CD4-positive, alpha-beta memory T cell (primary cell): ENCODE measurements at regions not wholly inside any gene's neighbourhood (a gene's known extent, or its start where the extent isn't known, plus 50 kb on each side); places are given as distances from the start of the nearest gene placed in this dataset.

ENCODE experiments used
- CTCF ChIA-PET: fragments of 350-600 bp; sonication (Branson Sonifier 250); formaldehyde crosslinking; loops from one replicate; lab custom pipeline; 2021; ENCODE audit warnings: inconsistent platforms; ENCODE audit not compliant: partially characterized antibody; lab: Charles Lee
- POLR2A ChIA-PET: fragments of 350-600 bp; sonication (Branson Sonifier 250); formaldehyde crosslinking; loops from one replicate; lab custom pipeline; 2021; ENCODE audit not compliant: partially characterized antibody; lab: Charles Lee
- DNase-seq, 5 donors: peaks; one replicate each; pipeline versions ENCODE4 v3.0.0 to v3.0.0-alpha.2; 2020 to 2022; ENCODE audit warnings: mixed read lengths in 1 of 5
- H3K27ac ChIP-seq: one replicate; pipeline ENCODE4 v1.7.0; 2013; ENCODE audit warnings: low read depth, low read length
- H3K27me3 ChIP-seq: 2 replicates; pipeline ENCODE4 v1.7.0; 2013; ENCODE audit warnings: mild to moderate bottlenecking, low read length, moderate library complexity; ENCODE audit not compliant: insufficient read depth
- H3K36me3 ChIP-seq: 2 replicates; pipeline ENCODE4 v1.7.0; 2013; ENCODE audit warnings: mild to moderate bottlenecking, low read length, moderate library complexity; ENCODE audit not compliant: insufficient read depth
- H3K4me1 ChIP-seq: 2 replicates; pipeline ENCODE4 v1.7.0; 2013; ENCODE audit warnings: mild to moderate bottlenecking, low read length, moderate library complexity; ENCODE audit not compliant: insufficient read depth
- H3K4me3 ChIP-seq, 2 donors: one replicate each; pipeline ENCODE4 v1.7.0; 2013; ENCODE audit warnings: low read length in 2 of 2, mild to moderate bottlenecking in 1 of 2
- H3K9me3 ChIP-seq, 2 donors: one replicate each; pipeline ENCODE4 v1.7.0; 2013; ENCODE audit warnings: low read length in 2 of 2, control low read depth in 1 of 2; ENCODE audit not compliant: control insufficient read depth in 1 of 2
- H3K27ac Mint-ChIP-seq, 7 donors: one replicate each; pipeline ENCODE4 v1.8.0; 2020 to 2021; ENCODE audit warnings: mixed read lengths in 7 of 7, mild to moderate bottlenecking in 6 of 7, inconsistent platforms in 3 of 7, moderate library complexity in 3 of 7
- H3K27me3 Mint-ChIP-seq, 2 donors: one replicate each; pipeline ENCODE4 v1.8.0; 2020 to 2021; ENCODE audit warnings: mixed read lengths in 2 of 2
- H3K36me3 Mint-ChIP-seq, 2 donors: one replicate each; pipeline ENCODE4 v1.8.0; 2020 to 2021; ENCODE audit warnings: mixed read lengths in 2 of 2, inconsistent platforms in 1 of 2, mild to moderate bottlenecking in 1 of 2
- H3K4me1 Mint-ChIP-seq, 4 donors: one replicate each; pipeline ENCODE4 v1.8.0; 2020 to 2021; ENCODE audit warnings: mixed read lengths in 4 of 4, mild to moderate bottlenecking in 1 of 4
- H3K4me3 Mint-ChIP-seq, 8 donors: one replicate each; pipeline ENCODE4 v1.8.0; 2020 to 2021; ENCODE audit warnings: mixed read lengths in 8 of 8, mild to moderate bottlenecking in 7 of 8, moderate library complexity in 6 of 8, inconsistent platforms in 3 of 8
- H3K9me3 Mint-ChIP-seq, 8 donors: one replicate each; pipeline ENCODE4 v1.8.0; 2020 to 2021; ENCODE audit warnings: mixed read lengths in 8 of 8, mild to moderate bottlenecking in 5 of 8, inconsistent platforms in 3 of 8, moderate library complexity in 1 of 8
- intact Hi-C: fragments of 100-400 bp; cut with micrococcal nuclease; formaldehyde crosslinking; loops from one replicate; pipeline ENCODE4 v1.15.1; 2023

GRCh38 chr18:7514796-7515440 lies 52.2 kb upstream of the PTPRM start:
- ChIA-PET POLR2A (no interaction called here), CTCF (interaction anchor here (1.0 kb wide), 1 partner anchor 13 kb away, joined by 4 read pairs; no protein-coding TSS in a partner anchor)
- Mint-ChIP-seq H3K4me1 (no peaks in the 10 kb centered on the region), H3K4me3 (no peak overlapping the region), H3K27ac (no peak overlapping the region), H3K27me3 (no peaks in the 10 kb centered on the region), H3K9me3 (peaks cover 0 to 8% (median 0%) of the 10 kb centered on the region in 8 donors), H3K36me3 (no peaks in the 10 kb centered on the region)
- no peaks in the 10 kb centered on the region for H3K9me3 ChIP-seq
- no peak overlapping the region for H3K27ac ChIP-seq
- H3K36me3 ChIP-seq = no peaks in the 10 kb centered on the region
- no peak for DNase-seq
- no peaks in the 10 kb centered on the region for H3K27me3 ChIP-seq
- intact Hi-C loops = no loop called here
- no peak overlapping the region for H3K4me3 ChIP-seq
- H3K4me1 ChIP-seq = no peaks in the 10 kb centered on the region

- no peaks in the 10 kb centered on the region for H3K4me1 ChIP-seq
- Mint-ChIP-seq H3K27me3 (no peaks in the 10 kb centered on the region), H3K4me3 (no peak overlapping the region), H3K36me3 (no peaks in the 10 kb centered on the region), H3K27ac (no peak overlapping the region), H3K4me1 (no peaks in the 10 kb centered on the region), H3K9me3 (peaks cover 0 to 3% (median 0%) of the 10 kb centered on the region in 8 donors)
- H3K9me3 ChIP-seq = no peaks in the 10 kb centered on the region
- H3K27ac ChIP-seq = no peak overlapping the region
- no peaks in the 10 kb centered on the region for H3K36me3 ChIP-seq
- no peaks in the 10 kb centered on the region for H3K27me3 ChIP-seq
- no peak overlapping the region for H3K4me3 ChIP-seq
- DNase-seq = no peak
- intact Hi-C loops = no loop called here
- POLR2A ChIA-PET = no interaction called here
- CTCF ChIA-PET = no interaction called here
Measured at GRCh38 chr18:7516266-7517117, 50.6 kb upstream of the PTPRM start.
